ENCODE measurements at regions not wholly inside any gene's neighbourhood (a gene's known extent, or its start where the extent isn't known, plus 50 kb on each side); places are given as distances from the start of the nearest gene placed in this dataset.

- TF ChIP-seq CTCF (conservative IDR thresholded peaks at IDR 0.05; ENCODE audit: low read depth), result no peak
- POLR2A ChIA-PET (ENCODE audit: low non-redundant PET), result no interaction called here
- no peak for DNase-seq (ENCODE audit: low spot score)
- CTCF ChIA-PET, result no interaction called here
- no peak overlapping the region for H3K27ac ChIP-seq
These were observed 2022.8 kb downstream of the NCAM2 start for GRCh38 chr21:23020969-23021368.

GRCh38 chr21:23021481-23021880, 2023.3 kb downstream of the NCAM2 start:
- CTCF ChIA-PET, result no interaction called here
- POLR2A ChIA-PET (ENCODE audit: low non-redundant PET), result no interaction called here
- H3K27ac ChIP-seq, result no peak overlapping the region
- DNase-seq (ENCODE audit: low spot score), result no peak
- TF ChIP-seq CTCF (conservative IDR thresholded peaks at IDR 0.05; ENCODE audit: low read depth), result no peak

- no peak for DNase-seq (ENCODE audit: low spot score)
- H3K27ac ChIP-seq, result no peak overlapping the region
- no peak for TF ChIP-seq CTCF (conservative IDR thresholded peaks at IDR 0.05; ENCODE audit: low read depth)
- ChIA-PET CTCF (no interaction called here), POLR2A (ENCODE audit: low non-redundant PET) (no interaction called here)
These were observed 2028.7 kb downstream of the NCAM2 start for GRCh38 chr21:23026878-23027277.

GRCh38 chr21:23039846-23040245, 2041.6 kb downstream of the NCAM2 start:
- TF ChIP-seq CTCF (conservative IDR thresholded peaks at IDR 0.05; ENCODE audit: low read depth), result no peak
- ChIA-PET POLR2A (ENCODE audit: low non-redundant PET) (no interaction called here), CTCF (no interaction called here)
- DNase-seq (ENCODE audit: low spot score), result no peak
- H3K27ac ChIP-seq, result no peak overlapping the region

- TF ChIP-seq CTCF (conservative IDR thresholded peaks at IDR 0.05; ENCODE audit: low read depth), result no peak
- ChIA-PET CTCF (no interaction called here), POLR2A (ENCODE audit: low non-redundant PET) (no interaction called here)
- no peak overlapping the region for H3K27ac ChIP-seq
- no peak for DNase-seq (ENCODE audit: low spot score)
These were observed 2047.7 kb downstream of the NCAM2 start for GRCh38 chr21:23045955-23046354.

- H3K27ac ChIP-seq, result no peak overlapping the region
- CTCF ChIA-PET, result no interaction called here
- POLR2A ChIA-PET (ENCODE audit: low non-redundant PET), result no interaction called here
- TF ChIP-seq CTCF (conservative IDR thresholded peaks at IDR 0.05; ENCODE audit: low read depth), result no peak
- DNase-seq (ENCODE audit: low spot score), result no peak
These were observed 2069.5 kb downstream of the NCAM2 start for GRCh38 chr21:23067672-23068071.

GRCh38 chr21:23083242-23083641, 2085.0 kb downstream of the NCAM2 start:
- H3K27ac ChIP-seq, result no peak overlapping the region
- no peak for DNase-seq (ENCODE audit: low spot score)
- POLR2A ChIA-PET (ENCODE audit: low non-redundant PET), result no interaction called here
- no peak for TF ChIP-seq CTCF (conservative IDR thresholded peaks at IDR 0.05; ENCODE audit: low read depth)
- CTCF ChIA-PET, result interaction anchor here (0.6 kb wide), 1 partner anchor 191 kb away, joined by 3 read pairs; no protein-coding TSS in a partner anchor
